ENCODE measurements at regions not wholly inside any gene's neighbourhood (a gene's known extent, or its start where the extent isn't known, plus 50 kb on each side); places are given as distances from the start of the nearest gene placed in this dataset.

GRCh38 chr4:11634283-11634682, 205.6 kb upstream of the HS3ST1 start:
- Histone ChIP-seq H3K36me3 (no peaks in the 10 kb centered on the region), H3K27ac (no peak overlapping the region), H3K9me3 (peaks cover 0 to 12% (median 0%) of the 10 kb centered on the region in 12 donors), H3K4me1 (peaks cover 0 to 9% (median 0%) of the 10 kb centered on the region in 12 donors), H3K27me3 (no peaks in the 10 kb centered on the region), H3K4me3 (no peak overlapping the region)
- TF ChIP-seq CTCF (IDR thresholded peaks at IDR 0.05) (no peak), POLR2A (IDR thresholded peaks at IDR 0.05) (no peak)
- WGBS, 4 donors, result 84 to 92% (median 90%) methylated on average over 2 of the region's 2 CpGs
- DNase-seq (no peak), ATAC-seq (no peak)
- intact Hi-C loops (cut with DNase I), result no loop called here

- intact Hi-C loops (cut with DNase I), result no loop called here
- TF ChIP-seq POLR2A (IDR thresholded peaks at IDR 0.05) (no peak), CTCF (IDR thresholded peaks at IDR 0.05) (no peak)
- ATAC-seq (no peak), DNase-seq (no peak)
- H3K27me3 ChIP-seq, result no peaks in the 10 kb centered on the region
- H3K36me3 ChIP-seq, result no peaks in the 10 kb centered on the region
- H3K4me3 ChIP-seq, result no peak overlapping the region
- H3K4me1 ChIP-seq, result peaks cover 0 to 9% (median 0%) of the 10 kb centered on the region in 12 donors
- 71 to 94% (median 77%) methylated on average over 4 of the region's 4 CpGs for WGBS, 4 donors
- peaks cover 0 to 3% (median 0%) of the 10 kb centered on the region in 12 donors for H3K9me3 ChIP-seq
- H3K27ac ChIP-seq, result no peak overlapping the region
Observed at GRCh38 chr4:11633430-11633829, 204.7 kb upstream of the HS3ST1 start.

- intact Hi-C loops (cut with DNase I), result no loop called here
- H3K36me3 ChIP-seq, result no peaks in the 10 kb centered on the region
- no peaks in the 10 kb centered on the region for H3K9me3 ChIP-seq
- no peaks in the 10 kb centered on the region for H3K27me3 ChIP-seq
- peak overlapping the region in 2 of 12 donors; percentile 1 to 39 for H3K27ac ChIP-seq
- peak in 1 of 5 donors; percentile 42 for DNase-seq
- TF ChIP-seq CTCF (IDR thresholded peaks at IDR 0.05) (no peak), POLR2A (IDR thresholded peaks at IDR 0.05) (no peak)
- ATAC-seq, result peak in 3 of 4 donors; percentile 38 to 53 (median 52)
- 56 to 79% (median 61%) methylated on average over 5 to 6 of the region's 6 CpGs for WGBS, 4 donors
- H3K4me3 ChIP-seq, result no peak overlapping the region
- H3K4me1 ChIP-seq, result peaks cover 0 to 9% (median 0%) of the 10 kb centered on the region in 12 donors
Observed at GRCh38 chr4:11632483-11632882, 203.8 kb upstream of the HS3ST1 start.

- TF ChIP-seq CTCF (IDR thresholded peaks at IDR 0.05) (no peak), POLR2A (IDR thresholded peaks at IDR 0.05) (no peak)
- Histone ChIP-seq H3K4me1 (peaks cover 0 to 9% (median 0%) of the 10 kb centered on the region in 12 donors), H3K27me3 (no peaks in the 10 kb centered on the region), H3K36me3 (no peaks in the 10 kb centered on the region), H3K27ac (no peak overlapping the region), H3K4me3 (no peak overlapping the region), H3K9me3 (no peaks in the 10 kb centered on the region)
- intact Hi-C loops (cut with DNase I), result no loop called here
- 83 to 91% (median 84%) methylated on average over 4 of the region's 4 CpGs for WGBS, 4 donors
- DNase-seq (no peak), ATAC-seq (no peak)
Observed at GRCh38 chr4:11632025-11632424, 203.3 kb upstream of the HS3ST1 start.

Measured in heart left ventricle (tissue), 16 donors.